Keratinocyte (primary cell): ENCODE measurements at regions not wholly inside any gene's neighbourhood (a gene's known extent, or its start where the extent isn't known, plus 50 kb on each side); places are given as distances from the start of the nearest gene placed in this dataset.

Experiments used
- DNase-seq: peaks from one replicate; pipeline ENCODE4 v3.0.0-alpha.2; 2011; ENCODE audit warnings: low read depth, missing footprints, low spot score
- FAIRE-seq: peaks from 2 replicates; lab custom pipeline; 2011; peaks lifted over from hg19 to GRCh38; lab: Jason Lieb, UNC
- H2AFZ ChIP-seq: 2 replicates; pipeline ENCODE4 v1.6.0; 2012; ENCODE audit warnings: low read length, control low read depth, inconsistent platforms; ENCODE audit not compliant: control insufficient read depth
- H3K27ac ChIP-seq: 2 replicates; pipeline ENCODE4 v1.5.1; 2011; ENCODE audit warnings: low read length; ENCODE audit not compliant: control insufficient read depth, insufficient read depth
- H3K27me3 ChIP-seq: 3 replicates; pipeline ENCODE4 v1.6.0; 2011; ENCODE audit warnings: low read length; ENCODE audit not compliant: control insufficient read depth, insufficient read depth; ENCODE audit errors: extremely low read depth
- H3K36me3 ChIP-seq, 2 experiments: 2 replicates in 1 of 2; 3 replicates in 1 of 2; pipeline ENCODE4 v1.5.1; 2011; ENCODE audit warnings: low read length in 2 of 2, mild to moderate bottlenecking in 1 of 2; ENCODE audit not compliant: control insufficient read depth in 2 of 2, insufficient read depth in 2 of 2; ENCODE audit errors: extremely low read depth in 1 of 2
- H3K4me1 ChIP-seq: 3 replicates; pipeline ENCODE4 v1.5.1; 2011; ENCODE audit warnings: low read length; ENCODE audit not compliant: control insufficient read depth, insufficient read depth; ENCODE audit errors: extremely low read depth
- H3K4me2 ChIP-seq: 3 replicates; pipeline ENCODE4 v1.6.0; 2011; ENCODE audit warnings: low read depth, low read length; ENCODE audit not compliant: control insufficient read depth, insufficient read depth; ENCODE audit errors: extremely low read depth
- H3K4me3 ChIP-seq, 3 experiments: fragments of 200-600 bp in 1 of 3; sonication (generic) in 1 of 3; 2 replicates in 2 of 3; 3 replicates in 1 of 3; pipeline ENCODE4 v1.5.1; 2011 to 2016; ENCODE audit warnings: low read length in 3 of 3, mild to moderate bottlenecking in 3 of 3, control low read depth in 2 of 3, inconsistent platforms in 1 of 3, low read depth in 1 of 3, mixed read lengths in 1 of 3, mixed run types in 1 of 3, moderate library complexity in 1 of 3; ENCODE audit not compliant: control insufficient read depth in 2 of 3, insufficient read depth in 2 of 3; ENCODE audit errors: extremely low read depth in 1 of 3
- H3K79me2 ChIP-seq: 2 replicates; pipeline ENCODE4 v1.6.0; 2012; ENCODE audit warnings: low read length; ENCODE audit not compliant: control insufficient read depth, insufficient read depth
- H3K9ac ChIP-seq: 3 replicates; pipeline ENCODE4 v1.6.0; 2011; ENCODE audit warnings: low read length; ENCODE audit not compliant: control insufficient read depth, insufficient read depth; ENCODE audit errors: extremely low read depth
- H3K9me1 ChIP-seq: 3 replicates; pipeline ENCODE4 v1.6.0; 2011; ENCODE audit warnings: low read length; ENCODE audit not compliant: control insufficient read depth, insufficient read depth; ENCODE audit errors: extremely low read depth
- H3K9me3 ChIP-seq: 2 replicates; pipeline ENCODE4 v1.5.1; 2012; ENCODE audit warnings: low read depth, low read length; ENCODE audit not compliant: control insufficient read depth
- H4K20me1 ChIP-seq: 3 replicates; pipeline ENCODE4 v1.6.0; 2011; ENCODE audit warnings: low read length; ENCODE audit not compliant: control insufficient read depth, insufficient read depth; ENCODE audit errors: extremely low read depth
- EZH2 ChIP-seq: IDR thresholded peaks from one replicate; pipeline ENCODE4 v1.6.1; 2012; ENCODE audit warnings: inconsistent platforms, mild to moderate bottlenecking, low read length, moderate library complexity
- dilution Hi-C: fragments of 300-500 bp; cut with MboI; formaldehyde crosslinking; loops from one replicate; pipeline ENCODE4 v1.7.0; 2020; ENCODE audit warnings: low sequenced_read_pairs; ENCODE audit not compliant: extremely low pct_ligation_motif_present
- TF ChIP-seq, protein P1 (sequence below), 3 experiments: IDR thresholded peaks in 1 of 3; conservative IDR thresholded peaks in 1 of 3; optimal IDR thresholded peaks in 1 of 3; 2 replicates in 2 of 3; 3 replicates in 1 of 3; pipeline versions ENCODE3 to v1.5.1; 2011; ENCODE audit warnings: low read length in 3 of 3, mild to moderate bottlenecking in 3 of 3, moderate library complexity in 2 of 3, control low read depth in 1 of 3, inconsistent platforms in 1 of 3; ENCODE audit not compliant: insufficient read depth in 2 of 3; ENCODE audit errors: extremely low read depth in 1 of 3

DNA sequence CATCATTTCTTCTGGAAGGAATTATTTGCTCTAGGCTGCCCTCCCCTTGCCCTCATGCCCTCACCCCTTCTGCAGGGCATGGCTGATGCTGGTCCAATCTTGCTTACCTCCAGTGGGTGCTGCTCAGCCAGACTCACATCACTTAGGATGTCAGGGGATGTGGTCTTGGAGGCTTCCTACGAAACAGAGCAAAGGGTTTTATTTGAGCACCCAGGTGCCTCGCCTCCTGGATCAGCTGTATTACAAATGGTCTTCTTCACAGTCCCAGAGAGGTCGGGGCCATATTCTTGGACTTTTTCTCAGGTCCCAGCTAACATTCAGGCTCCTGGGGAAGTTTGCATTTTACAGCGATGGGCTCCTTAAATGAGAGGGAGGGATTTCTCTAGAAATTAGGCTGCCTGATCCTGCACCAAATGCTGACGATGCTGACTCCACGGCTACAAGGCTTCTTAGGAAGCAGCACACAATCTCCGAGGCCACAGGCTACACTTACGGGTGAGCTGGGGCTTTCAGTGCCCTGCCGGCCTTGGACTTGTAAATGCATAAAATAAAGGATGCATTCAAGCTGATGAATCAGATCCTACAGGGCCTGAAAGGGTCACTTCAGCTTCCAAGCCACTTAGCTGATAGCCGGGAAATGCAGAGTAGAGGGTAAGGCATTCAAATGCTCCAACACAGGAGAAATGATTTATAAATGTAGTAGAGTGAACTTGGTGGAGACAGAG lies 159.8 kb upstream of the ECI2 start:
- no peak for TF ChIP-seq EZH2
- TF ChIP-seq, protein P1, sequence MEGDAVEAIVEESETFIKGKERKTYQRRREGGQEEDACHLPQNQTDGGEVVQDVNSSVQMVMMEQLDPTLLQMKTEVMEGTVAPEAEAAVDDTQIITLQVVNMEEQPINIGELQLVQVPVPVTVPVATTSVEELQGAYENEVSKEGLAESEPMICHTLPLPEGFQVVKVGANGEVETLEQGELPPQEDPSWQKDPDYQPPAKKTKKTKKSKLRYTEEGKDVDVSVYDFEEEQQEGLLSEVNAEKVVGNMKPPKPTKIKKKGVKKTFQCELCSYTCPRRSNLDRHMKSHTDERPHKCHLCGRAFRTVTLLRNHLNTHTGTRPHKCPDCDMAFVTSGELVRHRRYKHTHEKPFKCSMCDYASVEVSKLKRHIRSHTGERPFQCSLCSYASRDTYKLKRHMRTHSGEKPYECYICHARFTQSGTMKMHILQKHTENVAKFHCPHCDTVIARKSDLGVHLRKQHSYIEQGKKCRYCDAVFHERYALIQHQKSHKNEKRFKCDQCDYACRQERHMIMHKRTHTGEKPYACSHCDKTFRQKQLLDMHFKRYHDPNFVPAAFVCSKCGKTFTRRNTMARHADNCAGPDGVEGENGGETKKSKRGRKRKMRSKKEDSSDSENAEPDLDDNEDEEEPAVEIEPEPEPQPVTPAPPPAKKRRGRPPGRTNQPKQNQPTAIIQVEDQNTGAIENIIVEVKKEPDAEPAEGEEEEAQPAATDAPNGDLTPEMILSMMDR (optimal IDR thresholded peaks at IDR 0.05 in 1 of 3, IDR thresholded peaks at IDR 0.05 in 1 of 3, conservative IDR thresholded peaks at IDR 0.05 in 1 of 3; ENCODE audit: extremely low read depth in 1 of 3, insufficient read depth in 2 of 3, low read length in 3 of 3): no peak
- Histone ChIP-seq H3K4me2 (no peak overlapping the region), H3K9ac (no peak overlapping the region), H3K4me3 (no peak overlapping the region), H3K79me2 (no peaks in the 10 kb centered on the region), H3K27ac (no peak overlapping the region), H3K36me3 (no peaks in the 10 kb centered on the region), H3K27me3 (no peaks in the 10 kb centered on the region), H4K20me1 (no peaks in the 10 kb centered on the region), H2AFZ (no peak overlapping the region), H3K4me1 (peaks cover 9% of the 10 kb centered on the region), H3K9me3 (no peaks in the 10 kb centered on the region), H3K9me1 (no peaks in the 10 kb centered on the region)
- dilution Hi-C loops: no loop called here
- FAIRE-seq (no peak), DNase-seq (no peak)

DNA sequence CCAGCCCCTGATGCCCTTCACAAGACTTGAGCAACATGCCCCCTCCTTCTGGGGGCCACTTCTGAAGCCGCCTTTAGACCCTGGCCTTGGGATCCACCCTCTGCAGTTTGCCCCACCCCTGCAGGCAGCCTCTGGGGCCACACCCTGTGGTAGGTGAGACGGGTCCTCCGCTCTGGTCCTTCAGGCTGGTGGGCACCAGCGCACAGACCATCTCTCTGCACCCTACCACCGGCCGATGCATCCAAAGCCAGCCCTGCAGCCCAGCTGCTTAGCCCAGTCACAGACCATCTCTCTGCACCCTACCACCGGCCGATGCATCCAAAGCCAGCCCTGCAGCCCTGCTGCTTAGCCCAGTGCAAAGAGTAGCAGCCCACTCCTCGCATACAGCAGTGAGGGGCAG lies 159.3 kb upstream of the ECI2 start:
- TF ChIP-seq, protein P1 (optimal IDR thresholded peaks at IDR 0.05 in 1 of 3, IDR thresholded peaks at IDR 0.05 in 1 of 3, conservative IDR thresholded peaks at IDR 0.05 in 1 of 3; ENCODE audit: extremely low read depth in 1 of 3, insufficient read depth in 2 of 3, low read length in 3 of 3): no peak
- no peak for TF ChIP-seq EZH2
- Histone ChIP-seq H4K20me1 (no peaks in the 10 kb centered on the region), H3K27me3 (no peaks in the 10 kb centered on the region), H3K4me3 (no peak overlapping the region), H3K36me3 (no peaks in the 10 kb centered on the region), H3K27ac (no peak overlapping the region), H3K9me1 (no peaks in the 10 kb centered on the region), H3K9me3 (no peaks in the 10 kb centered on the region), H3K79me2 (no peaks in the 10 kb centered on the region), H2AFZ (no peak overlapping the region), H3K4me1 (peaks cover 7% of the 10 kb centered on the region), H3K4me2 (no peak overlapping the region), H3K9ac (no peak overlapping the region)
- no peak for DNase-seq
- dilution Hi-C loops: no loop called here
- FAIRE-seq: no peak
